ENCODE measurements at regions not wholly inside any gene's neighbourhood (a gene's known extent, or its start where the extent isn't known, plus 50 kb on each side); places are given as distances from the start of the nearest gene placed in this dataset.

DNA sequence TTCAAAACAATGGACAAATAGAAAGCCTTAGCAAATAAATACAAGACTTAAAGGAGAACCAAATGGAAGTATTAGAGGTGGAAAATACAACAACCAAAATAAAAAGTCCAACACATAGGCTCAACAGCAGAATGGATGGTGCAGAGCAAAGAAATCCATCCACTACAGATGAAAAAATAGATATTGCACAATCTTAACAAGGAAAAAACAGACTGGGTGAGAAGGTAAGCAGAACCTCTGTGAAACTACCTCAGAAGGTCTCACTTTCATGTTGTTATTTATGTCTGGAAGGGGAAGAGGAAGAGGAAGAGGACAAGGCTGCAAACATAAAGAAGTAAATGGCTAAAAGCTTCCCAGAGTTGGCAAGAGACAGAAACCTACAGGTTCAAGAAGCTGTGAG lies 158.7 kb upstream of the NBPF11 start:
- no peak for TF ChIP-seq CTCF (IDR thresholded peaks at IDR 0.05; ENCODE audit: low read length)
- TF ChIP-seq EZH2 (IDR thresholded peaks at IDR 0.05; ENCODE audit: borderline replicate concordance, low read length): no peak
